ENCODE measurements at regions not wholly inside any gene's neighbourhood (a gene's known extent, or its start where the extent isn't known, plus 50 kb on each side); places are given as distances from the start of the nearest gene placed in this dataset.

DNA sequence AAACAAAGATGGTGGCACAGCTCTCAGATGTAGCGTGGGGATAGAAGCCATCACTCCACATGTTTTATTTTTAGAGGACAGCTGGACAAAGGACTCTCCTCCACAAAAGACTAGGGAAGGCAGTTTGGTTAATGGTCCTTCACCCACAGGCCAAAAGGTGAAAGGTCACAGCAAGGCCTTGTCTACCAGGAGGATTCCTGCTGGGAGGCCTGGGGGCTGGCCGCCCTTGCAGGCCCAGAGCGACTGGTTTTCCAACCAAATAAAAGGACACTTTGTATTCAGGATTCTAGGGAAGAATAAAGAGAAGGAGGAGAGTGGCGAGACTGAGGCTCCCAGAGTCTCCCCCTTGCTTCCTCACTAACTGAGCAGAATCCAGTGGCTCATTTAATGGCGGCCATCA lies 94.3 kb downstream of the AXIN2 start:
- Histone ChIP-seq H3K4me3 (ENCODE audit: low read depth in 1 of 2, low read length in 2 of 2) (no peak overlapping the region), H2AFZ (ENCODE audit: low read depth, low read length) (no peak overlapping the region), H4K20me1 (ENCODE audit: insufficient read depth, low read length) (no peaks in the 10 kb centered on the region), H3K4me2 (ENCODE audit: insufficient read depth, low read length) (no peak overlapping the region), H3K9me3 (ENCODE audit: insufficient read depth, low read length, severe bottlenecking) (no peaks in the 10 kb centered on the region), H3K36me3 (ENCODE audit: insufficient read depth, low read length) (no peaks in the 10 kb centered on the region), H3K4me1 (ENCODE audit: insufficient read depth, low read length) (no peaks in the 10 kb centered on the region), H3K79me2 (ENCODE audit: insufficient read depth, low read length) (no peaks in the 10 kb centered on the region), H3K9ac (ENCODE audit: low read depth, low read length) (no peak overlapping the region), H3K27me3 (ENCODE audit: insufficient read depth, low read length, poor library complexity) (no peaks in the 10 kb centered on the region), H3K27ac (ENCODE audit: low read length) (no peak overlapping the region)
- ATAC-seq (ENCODE audit: insufficient read depth, low read depth), result no peak
- TF ChIP-seq EZH2 (IDR thresholded peaks at IDR 0.05; ENCODE audit: borderline replicate concordance, low read depth, low read length, severe bottlenecking), result no peak
- TF ChIP-seq CTCF (IDR thresholded peaks at IDR 0.05; ENCODE audit: borderline replicate concordance, extremely low read depth, low read length, poor library complexity, severe bottlenecking), result no peak
- DNase-seq, result no peak

DNA sequence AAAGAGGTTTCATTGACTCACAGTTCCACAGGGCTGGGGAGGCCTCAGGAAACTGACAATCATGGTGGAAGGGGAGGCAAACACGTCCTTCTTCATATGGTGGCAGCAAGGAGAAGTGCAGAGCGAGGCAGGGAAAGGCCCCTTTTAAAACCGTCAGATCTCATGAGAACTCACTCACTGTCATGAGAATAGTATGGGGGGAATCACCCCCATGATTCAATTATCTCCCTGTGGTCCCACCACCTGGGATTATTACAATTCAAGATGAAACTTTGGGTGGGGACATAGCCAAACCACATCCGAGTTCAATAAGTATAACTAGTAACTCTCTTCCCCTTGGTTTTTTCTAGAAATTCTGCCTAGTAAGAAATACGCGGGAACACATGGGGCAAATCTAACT lies 94.9 kb downstream of the AXIN2 start:
- no peaks in the 10 kb centered on the region for H4K20me1 ChIP-seq (ENCODE audit: insufficient read depth, low read length)
- no peaks in the 10 kb centered on the region for H3K27me3 ChIP-seq (ENCODE audit: insufficient read depth, low read length, poor library complexity)
- no peaks in the 10 kb centered on the region for H3K4me1 ChIP-seq (ENCODE audit: insufficient read depth, low read length)
- no peak for TF ChIP-seq EZH2 (IDR thresholded peaks at IDR 0.05; ENCODE audit: borderline replicate concordance, low read depth, low read length, severe bottlenecking)
- no peak for TF ChIP-seq CTCF (IDR thresholded peaks at IDR 0.05; ENCODE audit: borderline replicate concordance, extremely low read depth, low read length, poor library complexity, severe bottlenecking)
- H2AFZ ChIP-seq (ENCODE audit: low read depth, low read length), result no peak overlapping the region
- no peaks in the 10 kb centered on the region for H3K79me2 ChIP-seq (ENCODE audit: insufficient read depth, low read length)
- no peak overlapping the region for H3K27ac ChIP-seq (ENCODE audit: low read length)
- no peaks in the 10 kb centered on the region for H3K9me3 ChIP-seq (ENCODE audit: insufficient read depth, low read length, severe bottlenecking)
- no peak overlapping the region for H3K4me3 ChIP-seq (ENCODE audit: low read depth in 1 of 2, low read length in 2 of 2)
- H3K9ac ChIP-seq (ENCODE audit: low read depth, low read length), result no peak overlapping the region
- ATAC-seq (ENCODE audit: insufficient read depth, low read depth) (no peak), DNase-seq (no peak)
- H3K4me2 ChIP-seq (ENCODE audit: insufficient read depth, low read length), result no peak overlapping the region
- no peaks in the 10 kb centered on the region for H3K36me3 ChIP-seq (ENCODE audit: insufficient read depth, low read length)

DNA sequence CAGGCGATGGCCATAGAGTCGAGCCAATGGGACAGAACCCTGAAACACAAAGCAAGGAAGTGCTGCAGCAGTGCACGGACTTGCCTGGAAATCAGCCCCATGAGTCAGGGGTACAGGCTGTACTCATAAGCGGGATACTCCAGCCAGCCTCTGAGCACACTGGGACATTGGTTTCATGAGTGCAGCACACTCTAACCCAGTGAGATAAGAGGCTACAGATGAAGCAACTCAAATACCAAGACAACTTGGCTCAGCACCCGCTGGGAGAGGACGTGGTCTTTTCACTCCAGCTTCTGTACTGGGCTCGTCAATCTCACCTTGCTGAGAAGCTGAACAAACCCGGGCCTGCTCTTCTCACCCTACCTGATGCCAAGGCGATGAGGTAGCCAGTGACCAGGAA lies 98.2 kb downstream of the AXIN2 start:
- no peaks in the 10 kb centered on the region for H3K79me2 ChIP-seq (ENCODE audit: insufficient read depth, low read length)

More for the DNA sequence above, 98.2 kb downstream of the AXIN2 start:
- Histone ChIP-seq H2AFZ (ENCODE audit: low read depth, low read length) (no peak overlapping the region), H3K4me3 (ENCODE audit: low read depth in 1 of 2, low read length in 2 of 2) (no peak overlapping the region), H3K9me3 (ENCODE audit: insufficient read depth, low read length, severe bottlenecking) (no peaks in the 10 kb centered on the region), H3K36me3 (ENCODE audit: insufficient read depth, low read length) (no peaks in the 10 kb centered on the region), H3K27ac (ENCODE audit: low read length) (no peak overlapping the region), H3K9ac (ENCODE audit: low read depth, low read length) (no peak overlapping the region), H3K4me1 (ENCODE audit: insufficient read depth, low read length) (no peaks in the 10 kb centered on the region), H3K4me2 (ENCODE audit: insufficient read depth, low read length) (no peak overlapping the region), H4K20me1 (ENCODE audit: insufficient read depth, low read length) (no peaks in the 10 kb centered on the region), H3K27me3 (ENCODE audit: insufficient read depth, low read length, poor library complexity) (no peaks in the 10 kb centered on the region)
- no peak for ATAC-seq (ENCODE audit: insufficient read depth, low read depth)
- no peak for TF ChIP-seq CTCF (IDR thresholded peaks at IDR 0.05; ENCODE audit: borderline replicate concordance, extremely low read depth, low read length, poor library complexity, severe bottlenecking)
- no peak for TF ChIP-seq EZH2 (IDR thresholded peaks at IDR 0.05; ENCODE audit: borderline replicate concordance, low read depth, low read length, severe bottlenecking)
- no peak for DNase-seq

Measured in DND-41 (cell line).